T-helper 17 cell (primary cell): ENCODE measurements at regions not wholly inside any gene's neighbourhood (a gene's known extent, or its start where the extent isn't known, plus 50 kb on each side); places are given as distances from the start of the nearest gene placed in this dataset.
"Not testable (repeated sequence)": the region's sequence is repeated elsewhere in the genome, so short reads cannot be mapped to it uniquely, and the experiment has no call there.

ENCODE experiments used
- ATAC-seq: fragments of 150-1000 bp; cut with Tn5 transposase; 2 replicates; pipeline ENCODE4 v1.10.0; 2021; ENCODE audit warnings: mild to moderate bottlenecking, moderate library complexity
- DNase-seq, 3 donors: peaks; one replicate each; pipeline versions ENCODE4 v3.0.0 to v3.0.0-alpha.2; 2020 to 2021
- H3K9me3 ChIP-seq: one replicate; pipeline ENCODE4 v1.7.0; 2013; ENCODE audit warnings: low read length, mild to moderate bottlenecking; ENCODE audit not compliant: control insufficient read depth, poor library complexity, severe bottlenecking
- H3K27ac Mint-ChIP-seq: one replicate; pipeline ENCODE4 v1.8.0; 2022; ENCODE audit warnings: mild to moderate bottlenecking, moderate library complexity, mixed read lengths
- H3K27me3 Mint-ChIP-seq: one replicate; pipeline ENCODE4 v1.8.0; 2022; ENCODE audit warnings: mixed read lengths
- H3K36me3 Mint-ChIP-seq: one replicate; pipeline ENCODE4 v1.8.0; 2022; ENCODE audit warnings: low read depth, mixed read lengths
- H3K4me1 Mint-ChIP-seq: one replicate; pipeline ENCODE4 v1.8.0; 2022; ENCODE audit warnings: mild to moderate bottlenecking, mixed read lengths
- H3K4me3 Mint-ChIP-seq: one replicate; pipeline ENCODE4 v1.8.0; 2022; ENCODE audit warnings: mild to moderate bottlenecking, moderate library complexity, mixed read lengths

- no peak overlapping the region for H3K27ac Mint-ChIP-seq
- no peak for DNase-seq
- no peak for ATAC-seq
- no peak overlapping the region for H3K4me3 Mint-ChIP-seq
- no peaks in the 10 kb centered on the region for H3K4me1 Mint-ChIP-seq
- no peaks in the 10 kb centered on the region for H3K27me3 Mint-ChIP-seq
- no peaks in the 10 kb centered on the region for H3K36me3 Mint-ChIP-seq
- H3K9me3 ChIP-seq = no peaks in the 10 kb centered on the region
These were observed 2095.1 kb downstream of the NCAM2 start for GRCh38 chr21:23093259-23093658.

GRCh38 chr21:23099185-23099584, 2101.0 kb downstream of the NCAM2 start:
- H3K27me3 Mint-ChIP-seq = no peaks in the 10 kb centered on the region
- no peaks in the 10 kb centered on the region for H3K4me1 Mint-ChIP-seq
- H3K27ac Mint-ChIP-seq = no peak overlapping the region
- H3K36me3 Mint-ChIP-seq = no peaks in the 10 kb centered on the region
- ATAC-seq = no peak
- no peak for DNase-seq
- no peak overlapping the region for H3K4me3 Mint-ChIP-seq
- H3K9me3 ChIP-seq = peaks cover 4% of the 10 kb centered on the region

- DNase-seq (no peak), ATAC-seq (no peak)
- Mint-ChIP-seq H3K4me3 (no peak overlapping the region), H3K4me1 (no peaks in the 10 kb centered on the region), H3K36me3 (no peaks in the 10 kb centered on the region), H3K27ac (no peak overlapping the region), H3K27me3 (no peaks in the 10 kb centered on the region)
- peaks cover 4% of the 10 kb centered on the region for H3K9me3 ChIP-seq
These were observed 2102.9 kb downstream of the NCAM2 start for GRCh38 chr21:23101111-23101510.

GRCh38 chr21:23108533-23108932, 2110.3 kb downstream of the NCAM2 start:
- DNase-seq (no peak), ATAC-seq (no peak)
- Mint-ChIP-seq H3K36me3 (no peaks in the 10 kb centered on the region), H3K27ac (no peak overlapping the region), H3K27me3 (no peaks in the 10 kb centered on the region), H3K4me1 (no peaks in the 10 kb centered on the region), H3K4me3 (no peak overlapping the region)
- no peaks in the 10 kb centered on the region for H3K9me3 ChIP-seq

GRCh38 chr21:23111070-23111600, 2112.9 kb downstream of the NCAM2 start:
- Mint-ChIP-seq H3K4me3 (no peak overlapping the region), H3K4me1 (no peaks in the 10 kb centered on the region), H3K27ac (no peak overlapping the region), H3K27me3 (no peaks in the 10 kb centered on the region), H3K36me3 (no peaks in the 10 kb centered on the region)
- no peaks in the 10 kb centered on the region for H3K9me3 ChIP-seq
- DNase-seq (no peak), ATAC-seq (no peak)

GRCh38 chr21:23119491-23119890, 2121.3 kb downstream of the NCAM2 start:
- ATAC-seq (no peak), DNase-seq (no peak)
- Mint-ChIP-seq H3K27ac (no peak overlapping the region), H3K27me3 (no peaks in the 10 kb centered on the region), H3K4me3 (no peak overlapping the region), H3K4me1 (no peaks in the 10 kb centered on the region), H3K36me3 (no peaks in the 10 kb centered on the region)
- no peaks in the 10 kb centered on the region for H3K9me3 ChIP-seq

GRCh38 chr21:23127973-23128372, 2129.8 kb downstream of the NCAM2 start:
- H3K36me3 Mint-ChIP-seq = no peaks in the 10 kb centered on the region
- H3K4me1 Mint-ChIP-seq = no peaks in the 10 kb centered on the region
- no peaks in the 10 kb centered on the region for H3K9me3 ChIP-seq
- H3K27ac Mint-ChIP-seq = no peak overlapping the region
- ATAC-seq (no peak), DNase-seq (no peak)
- no peak overlapping the region for H3K4me3 Mint-ChIP-seq
- H3K27me3 Mint-ChIP-seq = no peaks in the 10 kb centered on the region

GRCh38 chr21:23130308-23130707, 2132.1 kb downstream of the NCAM2 start:
- Mint-ChIP-seq H3K27me3 (no peaks in the 10 kb centered on the region), H3K4me1 (no peaks in the 10 kb centered on the region), H3K27ac (no peak overlapping the region), H3K4me3 (no peak overlapping the region), H3K36me3 (no peaks in the 10 kb centered on the region)
- no peak for ATAC-seq
- H3K9me3 ChIP-seq = no peaks in the 10 kb centered on the region
- no peak for DNase-seq

- no peak for ATAC-seq
- Mint-ChIP-seq H3K4me3 (no peak overlapping the region), H3K36me3 (no peaks in the 10 kb centered on the region), H3K27me3 (no peaks in the 10 kb centered on the region), H3K4me1 (no peaks in the 10 kb centered on the region), H3K27ac (no peak overlapping the region)
- no peaks in the 10 kb centered on the region for H3K9me3 ChIP-seq
- no peak for DNase-seq
These were observed 2133.0 kb downstream of the NCAM2 start for GRCh38 chr21:23131177-23131576.

- H3K27ac Mint-ChIP-seq = no peak overlapping the region
- H3K36me3 Mint-ChIP-seq = no peaks in the 10 kb centered on the region
- ATAC-seq (no peak), DNase-seq (no peak)
- H3K4me1 Mint-ChIP-seq = no peaks in the 10 kb centered on the region
- H3K4me3 Mint-ChIP-seq = no peak overlapping the region
- H3K27me3 Mint-ChIP-seq = no peaks in the 10 kb centered on the region
- no peaks in the 10 kb centered on the region for H3K9me3 ChIP-seq
These were observed 2140.6 kb downstream of the NCAM2 start for GRCh38 chr21:23138797-23139196.

GRCh38 chr21:23152130-23152529, 2153.9 kb downstream of the NCAM2 start:
- no peak for ATAC-seq
- Mint-ChIP-seq H3K27me3 (no peaks in the 10 kb centered on the region), H3K27ac (no peak overlapping the region), H3K36me3 (no peaks in the 10 kb centered on the region), H3K4me1 (no peaks in the 10 kb centered on the region), H3K4me3 (no peak overlapping the region)
- no peak for DNase-seq
- H3K9me3 ChIP-seq = no peaks in the 10 kb centered on the region

GRCh38 chr21:23153842-23154241, 2155.6 kb downstream of the NCAM2 start:
- DNase-seq = not testable (repeated sequence)

GRCh38 chr21:23155281-23155680, 2157.1 kb downstream of the NCAM2 start:
- no peaks in the 10 kb centered on the region for H3K36me3 Mint-ChIP-seq
- ATAC-seq (no peak), DNase-seq (no peak)
- H3K27me3 Mint-ChIP-seq = no peaks in the 10 kb centered on the region
- no peak overlapping the region for H3K27ac Mint-ChIP-seq
- H3K9me3 ChIP-seq = no peaks in the 10 kb centered on the region
- H3K4me3 Mint-ChIP-seq = no peak overlapping the region
- no peaks in the 10 kb centered on the region for H3K4me1 Mint-ChIP-seq

More at GRCh38 chr21:23153842-23154241, 2155.6 kb downstream of the NCAM2 start:
- not testable (repeated sequence) for H3K4me3 Mint-ChIP-seq, ATAC-seq, H3K4me1 Mint-ChIP-seq, H3K9me3 ChIP-seq, H3K36me3 Mint-ChIP-seq, H3K27me3 Mint-ChIP-seq, H3K27ac Mint-ChIP-seq

GRCh38 chr21:23160914-23161313, 2162.7 kb downstream of the NCAM2 start:
- Mint-ChIP-seq H3K27ac (no peak overlapping the region), H3K27me3 (no peaks in the 10 kb centered on the region), H3K4me3 (no peak overlapping the region), H3K36me3 (no peaks in the 10 kb centered on the region), H3K4me1 (no peaks in the 10 kb centered on the region)
- DNase-seq (no peak), ATAC-seq (no peak)
- no peaks in the 10 kb centered on the region for H3K9me3 ChIP-seq
